Kidney (tissue), 13 donors: ENCODE measurements at regions not wholly inside any gene's neighbourhood (a gene's known extent, or its start where the extent isn't known, plus 50 kb on each side); places are given as distances from the start of the nearest gene placed in this dataset.

ENCODE experiments used
- DNase-seq, 5 donors: peaks; one replicate each; pipeline ENCODE4 v3.0.0-alpha.2; 2013 to 2020
- FAIRE-seq: peaks from 2 replicates; lab custom pipeline; 2012; peaks lifted over from hg19 to GRCh38; lab: Jason Lieb, UNC
- H3K27ac ChIP-seq, 2 donors: one replicate each; pipeline ENCODE4 v1.7.0; 2013; ENCODE audit warnings: low read depth in 2 of 2, low read length in 2 of 2, inconsistent platforms in 1 of 2
- H3K27me3 ChIP-seq: one replicate; pipeline ENCODE4 v1.7.1; 2013; ENCODE audit warnings: low read length, inconsistent platforms; ENCODE audit not compliant: control insufficient read depth, insufficient read depth
- H3K36me3 ChIP-seq, 3 donors: one replicate each; pipeline versions ENCODE4 v1.7.0 to v1.7.1; 2013; ENCODE audit warnings: low read length in 3 of 3, control low read depth in 1 of 3, inconsistent platforms in 1 of 3; ENCODE audit not compliant: insufficient read depth in 3 of 3, control insufficient read depth in 2 of 3
- H3K4me1 ChIP-seq, 3 donors: one replicate each; pipeline versions ENCODE4 v1.7.0 to v1.7.1; 2013; ENCODE audit warnings: low read length in 3 of 3, inconsistent platforms in 1 of 3, low read depth in 1 of 3; ENCODE audit not compliant: control insufficient read depth in 2 of 3, insufficient read depth in 2 of 3
- H3K4me3 ChIP-seq, 3 donors: one replicate each; pipeline versions ENCODE4 v1.7.0 to v1.8.1; 2013; ENCODE audit warnings: low read length in 3 of 3, control low read depth in 1 of 3, inconsistent platforms in 1 of 3
- H3K9ac ChIP-seq, 3 donors: one replicate each; pipeline versions ENCODE4 v1.7.0 to v1.7.1; 2013; ENCODE audit warnings: low read length in 3 of 3, control low read depth in 1 of 3, inconsistent platforms in 1 of 3
- H3K9me3 ChIP-seq, 3 donors: one replicate each; pipeline versions ENCODE4 v1.7.0 to v1.7.1; 2013; ENCODE audit warnings: low read length in 3 of 3, control low read depth in 1 of 3, inconsistent platforms in 1 of 3; ENCODE audit not compliant: control insufficient read depth in 2 of 3, insufficient read depth in 1 of 3
- CTCF ChIP-seq: IDR thresholded peaks from 3 replicates; pipeline ENCODE4 v1.5.1; 2012; ENCODE audit warnings: mild to moderate bottlenecking, moderate library complexity, borderline replicate concordance; ENCODE audit not compliant: insufficient read depth; ENCODE audit errors: extremely low read depth
- intact Hi-C: fragments of 100-400 bp; cut with DNase I; formaldehyde crosslinking; loops from one replicate; pipeline ENCODE4 v1.11.1; 2022
- donor health status: control.
- donor health status: control.
- donor health status: control.
- donor health status: control.
- donor health status: control.
- donor health status: DM: yes; HTN: yes; CAD: no.
- donor health status: Normal renal cell carcinoma (clear cell type).

- Histone ChIP-seq H3K4me1 (peaks cover 0 to 6% (median 5%) of the 10 kb centered on the region in 3 donors), H3K9me3 (no peaks in the 10 kb centered on the region), H3K36me3 (no peaks in the 10 kb centered on the region), H3K9ac (no peak overlapping the region), H3K4me3 (no peak overlapping the region), H3K27me3 (no peaks in the 10 kb centered on the region), H3K27ac (no peak overlapping the region)
- intact Hi-C loops = no loop called here
- FAIRE-seq (no peak), DNase-seq (peak in 1 of 5 donors; percentile 68)
- TF ChIP-seq CTCF = no peak
These were observed 94.1 kb upstream of the DUSP5 start for GRCh38 chr10:110403593-110403992.

GRCh38 chr10:110404413-110404812 is 93.3 kb upstream of the DUSP5 start:
- DNase-seq (peak in 1 of 5 donors; percentile 24), FAIRE-seq (no peak)
- intact Hi-C loops = no loop called here
- H3K4me1 ChIP-seq = no peaks in the 10 kb centered on the region
- H3K9me3 ChIP-seq = no peaks in the 10 kb centered on the region
- no peaks in the 10 kb centered on the region for H3K27me3 ChIP-seq
- H3K9ac ChIP-seq = no peak overlapping the region
- no peaks in the 10 kb centered on the region for H3K36me3 ChIP-seq
- H3K4me3 ChIP-seq = no peak overlapping the region
- TF ChIP-seq CTCF = no peak
- no peak overlapping the region for H3K27ac ChIP-seq

- H3K27me3 ChIP-seq = no peaks in the 10 kb centered on the region
- no peaks in the 10 kb centered on the region for H3K4me1 ChIP-seq
- no peak overlapping the region for H3K27ac ChIP-seq
- DNase-seq (peak in 1 of 5 donors; percentile 49), FAIRE-seq (no peak)
- H3K36me3 ChIP-seq = no peaks in the 10 kb centered on the region
- no peak for TF ChIP-seq CTCF
- no peaks in the 10 kb centered on the region for H3K9me3 ChIP-seq
- no peak overlapping the region for H3K4me3 ChIP-seq
- intact Hi-C loops = no loop called here
- H3K9ac ChIP-seq = no peak overlapping the region
These were observed 92.9 kb upstream of the DUSP5 start for GRCh38 chr10:110404825-110405224.

GRCh38 chr10:110405380-110405779 is 92.3 kb upstream of the DUSP5 start:
- Histone ChIP-seq H3K9ac (no peak overlapping the region), H3K27me3 (no peaks in the 10 kb centered on the region), H3K9me3 (no peaks in the 10 kb centered on the region), H3K36me3 (no peaks in the 10 kb centered on the region), H3K4me3 (no peak overlapping the region), H3K27ac (no peak overlapping the region), H3K4me1 (no peaks in the 10 kb centered on the region)
- TF ChIP-seq CTCF = no peak
- DNase-seq (peak in 1 of 5 donors; percentile 22), FAIRE-seq (no peak)
- intact Hi-C loops = no loop called here
